ENCODE measurements at regions not wholly inside any gene's neighbourhood (a gene's known extent, or its start where the extent isn't known, plus 50 kb on each side); places are given as distances from the start of the nearest gene placed in this dataset.

DNA sequence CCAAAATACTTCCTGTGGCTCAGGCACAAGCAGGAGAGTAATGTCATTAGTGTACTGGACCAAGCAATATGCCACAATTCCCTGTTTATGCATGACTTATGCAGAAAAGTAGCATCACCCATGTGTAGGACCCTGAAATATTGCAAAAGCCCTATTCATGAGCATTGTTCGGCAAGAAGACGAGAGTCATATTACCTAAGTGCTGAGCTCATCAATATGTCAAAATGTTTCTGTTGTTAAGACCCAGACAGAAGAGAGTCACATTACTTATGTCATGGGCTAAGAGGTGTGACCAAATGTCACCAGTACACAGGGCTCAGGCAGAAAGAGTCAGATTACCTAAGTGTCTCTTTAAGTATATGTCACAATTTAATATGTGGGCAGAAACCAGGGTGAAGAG, 1172.6 kb upstream of the AMELY start:
- no peak for TF ChIP-seq EZH2phosphoT487 (IDR thresholded peaks at IDR 0.05; ENCODE audit: low read depth)
- TF ChIP-seq, protein P1, sequence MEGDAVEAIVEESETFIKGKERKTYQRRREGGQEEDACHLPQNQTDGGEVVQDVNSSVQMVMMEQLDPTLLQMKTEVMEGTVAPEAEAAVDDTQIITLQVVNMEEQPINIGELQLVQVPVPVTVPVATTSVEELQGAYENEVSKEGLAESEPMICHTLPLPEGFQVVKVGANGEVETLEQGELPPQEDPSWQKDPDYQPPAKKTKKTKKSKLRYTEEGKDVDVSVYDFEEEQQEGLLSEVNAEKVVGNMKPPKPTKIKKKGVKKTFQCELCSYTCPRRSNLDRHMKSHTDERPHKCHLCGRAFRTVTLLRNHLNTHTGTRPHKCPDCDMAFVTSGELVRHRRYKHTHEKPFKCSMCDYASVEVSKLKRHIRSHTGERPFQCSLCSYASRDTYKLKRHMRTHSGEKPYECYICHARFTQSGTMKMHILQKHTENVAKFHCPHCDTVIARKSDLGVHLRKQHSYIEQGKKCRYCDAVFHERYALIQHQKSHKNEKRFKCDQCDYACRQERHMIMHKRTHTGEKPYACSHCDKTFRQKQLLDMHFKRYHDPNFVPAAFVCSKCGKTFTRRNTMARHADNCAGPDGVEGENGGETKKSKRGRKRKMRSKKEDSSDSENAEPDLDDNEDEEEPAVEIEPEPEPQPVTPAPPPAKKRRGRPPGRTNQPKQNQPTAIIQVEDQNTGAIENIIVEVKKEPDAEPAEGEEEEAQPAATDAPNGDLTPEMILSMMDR (IDR thresholded peaks at IDR 0.05; ENCODE audit: low read depth, low read length): no peak

Measured in OCI-LY3 (cell line).